Sigmoid colon (tissue), 4 donors: ENCODE measurements at regions not wholly inside any gene's neighbourhood (a gene's known extent, or its start where the extent isn't known, plus 50 kb on each side); places are given as distances from the start of the nearest gene placed in this dataset.

Experiments
- CTCF ChIP-seq, 4 experiments: fragments of 450-650 bp in 3 of 4; fragments of 200-600 bp in 1 of 4; IDR thresholded peaks; one replicate each; pipeline ENCODE4 v1.5.1; 2016 to 2019; ENCODE audit warnings: antibody characterized with exemption in 4 of 4, mild to moderate bottlenecking in 3 of 4, moderate library complexity in 2 of 4
- EP300 ChIP-seq, 4 donors: sonication (generic); formaldehyde crosslinking; IDR thresholded peaks; one replicate each; pipeline ENCODE4 v1.6.1; 2017; ENCODE audit warnings: antibody characterized with exemption in 4 of 4
- POLR2A ChIP-seq, 2 donors: fragments of 450-650 bp; IDR thresholded peaks; one replicate each; pipeline ENCODE4 v1.6.1; 2016; ENCODE audit warnings: antibody characterized with exemption in 2 of 2, mild to moderate bottlenecking in 2 of 2, moderate library complexity in 2 of 2
- POLR2AphosphoS5 ChIP-seq, 4 donors: sonication (generic); formaldehyde crosslinking; IDR thresholded peaks; one replicate each; pipeline ENCODE4 v1.6.1; 2017; ENCODE audit warnings: antibody characterized with exemption in 4 of 4

- TF ChIP-seq CTCF (IDR thresholded peaks at IDR 0.05) (no peak), POLR2A (IDR thresholded peaks at IDR 0.05) (no peak), POLR2AphosphoS5 (IDR thresholded peaks at IDR 0.05) (no peak), EP300 (IDR thresholded peaks at IDR 0.05) (no peak)
Measured at GRCh38 chr7:118298771-118299170, 74.3 kb downstream of the ANKRD7 start.
